Calu3 (cell line): ENCODE measurements at regions not wholly inside any gene's neighbourhood (a gene's known extent, or its start where the extent isn't known, plus 50 kb on each side); places are given as distances from the start of the nearest gene placed in this dataset.

Source experiments
- BruUV-seq: library from RNA; stranded (reverse); fragments of 400-500 nt; replicated peaks from 2 replicates; lab custom pipeline; 2021; lab: Mats Ljungman, UMichigan
- CTCF ChIA-PET: fragments of 300-600 bp; sonication (Branson Sonifier 250); formaldehyde crosslinking; loops from one replicate; lab custom pipeline; 2022; ENCODE audit warnings: antibody characterized with exemption; lab: Charles Lee
- DNase-seq: peaks from one replicate; pipeline ENCODE4 v3.0.0; 2022
- H3K27ac Mint-ChIP-seq: one replicate; pipeline ENCODE4 v1.8.0; 2022; ENCODE audit warnings: mixed read lengths; ENCODE audit not compliant: unreplicated experiment
- H3K27me3 Mint-ChIP-seq: one replicate; pipeline ENCODE4 v1.8.0; 2022; ENCODE audit warnings: mixed read lengths; ENCODE audit not compliant: unreplicated experiment
- H3K36me3 Mint-ChIP-seq: one replicate; pipeline ENCODE4 v1.8.0; 2022; ENCODE audit warnings: mild to moderate bottlenecking, moderate library complexity, mixed read lengths; ENCODE audit not compliant: insufficient read depth, unreplicated experiment
- H3K4me1 Mint-ChIP-seq: one replicate; pipeline ENCODE4 v1.8.0; 2022; ENCODE audit warnings: mild to moderate bottlenecking, low read depth, mixed read lengths; ENCODE audit not compliant: unreplicated experiment
- H3K4me3 Mint-ChIP-seq: one replicate; pipeline ENCODE4 v1.8.0; 2022; ENCODE audit warnings: mild to moderate bottlenecking, low read depth, moderate library complexity, mixed read lengths; ENCODE audit not compliant: unreplicated experiment
- H3K9me3 Mint-ChIP-seq: one replicate; pipeline ENCODE4 v1.8.0; 2022; ENCODE audit warnings: low read depth, mixed read lengths; ENCODE audit not compliant: unreplicated experiment
- intact Hi-C: fragments of 100-400 bp; cut with micrococcal nuclease; formaldehyde crosslinking; loops from one replicate; pipeline ENCODE4 v1.10.0; 2022; ENCODE audit not compliant: unreplicated experiment
- TF ChIP-seq, protein P1 (sequence below): fragments of 200-600 bp; IDR thresholded peaks from one replicate; pipeline ENCODE4 v1.8.0; 2022; ENCODE audit warnings: antibody characterized with exemption; ENCODE audit not compliant: unreplicated experiment

DNA sequence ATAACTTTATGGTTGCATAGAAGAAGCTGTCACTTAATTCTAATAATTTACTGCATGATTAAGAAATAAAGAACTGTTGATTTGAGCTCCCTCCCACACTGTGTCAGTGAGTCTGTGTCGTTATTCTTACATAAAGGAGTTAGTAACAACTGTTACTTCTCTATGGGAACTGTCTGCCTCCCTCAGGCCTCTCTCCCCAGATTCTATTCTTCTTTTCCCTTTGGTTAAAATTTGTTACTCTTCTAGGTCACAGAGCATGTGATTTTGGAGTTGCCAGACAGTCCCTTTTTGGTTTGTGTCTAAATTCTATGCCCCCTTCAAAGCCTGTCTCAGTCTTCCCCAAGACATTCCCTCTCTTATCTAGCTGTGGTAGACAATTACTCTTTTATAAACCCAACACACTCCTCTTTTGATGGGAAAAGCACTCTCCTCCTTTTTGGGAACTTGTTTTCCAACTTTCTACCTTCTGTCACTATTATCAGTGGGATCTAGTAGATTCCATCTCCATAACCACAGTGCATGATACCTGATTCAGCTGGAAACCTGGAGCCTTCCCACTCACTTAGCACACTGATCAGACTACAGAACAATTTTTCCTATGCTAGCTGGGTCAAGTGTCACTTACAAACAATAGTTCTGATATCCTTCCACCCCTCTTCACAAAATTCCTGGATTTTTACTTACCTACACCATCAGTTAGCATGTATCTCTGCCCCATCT lies 422.1 kb upstream of the TGFBR2 start:
- no peaks in the 10 kb centered on the region for H3K9me3 Mint-ChIP-seq
- H3K27me3 Mint-ChIP-seq, result no peaks in the 10 kb centered on the region
- intact Hi-C loops, result loop anchor here (2.0 kb wide), 1 partner anchor 13 kb away; no protein-coding TSS in a partner anchor
- H3K4me1 Mint-ChIP-seq, result peaks cover 26% of the 10 kb centered on the region
- CTCF ChIA-PET, result no interaction called here
- peak overlapping the region; percentile 0 for H3K4me3 Mint-ChIP-seq
- peak overlapping the region; percentile 33 for H3K27ac Mint-ChIP-seq
- no peak for DNase-seq
- no TSS peak for BruUV-seq
- TF ChIP-seq, protein P1, sequence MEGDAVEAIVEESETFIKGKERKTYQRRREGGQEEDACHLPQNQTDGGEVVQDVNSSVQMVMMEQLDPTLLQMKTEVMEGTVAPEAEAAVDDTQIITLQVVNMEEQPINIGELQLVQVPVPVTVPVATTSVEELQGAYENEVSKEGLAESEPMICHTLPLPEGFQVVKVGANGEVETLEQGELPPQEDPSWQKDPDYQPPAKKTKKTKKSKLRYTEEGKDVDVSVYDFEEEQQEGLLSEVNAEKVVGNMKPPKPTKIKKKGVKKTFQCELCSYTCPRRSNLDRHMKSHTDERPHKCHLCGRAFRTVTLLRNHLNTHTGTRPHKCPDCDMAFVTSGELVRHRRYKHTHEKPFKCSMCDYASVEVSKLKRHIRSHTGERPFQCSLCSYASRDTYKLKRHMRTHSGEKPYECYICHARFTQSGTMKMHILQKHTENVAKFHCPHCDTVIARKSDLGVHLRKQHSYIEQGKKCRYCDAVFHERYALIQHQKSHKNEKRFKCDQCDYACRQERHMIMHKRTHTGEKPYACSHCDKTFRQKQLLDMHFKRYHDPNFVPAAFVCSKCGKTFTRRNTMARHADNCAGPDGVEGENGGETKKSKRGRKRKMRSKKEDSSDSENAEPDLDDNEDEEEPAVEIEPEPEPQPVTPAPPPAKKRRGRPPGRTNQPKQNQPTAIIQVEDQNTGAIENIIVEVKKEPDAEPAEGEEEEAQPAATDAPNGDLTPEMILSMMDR, result no peak
- H3K36me3 Mint-ChIP-seq, result no peaks in the 10 kb centered on the region

DNA sequence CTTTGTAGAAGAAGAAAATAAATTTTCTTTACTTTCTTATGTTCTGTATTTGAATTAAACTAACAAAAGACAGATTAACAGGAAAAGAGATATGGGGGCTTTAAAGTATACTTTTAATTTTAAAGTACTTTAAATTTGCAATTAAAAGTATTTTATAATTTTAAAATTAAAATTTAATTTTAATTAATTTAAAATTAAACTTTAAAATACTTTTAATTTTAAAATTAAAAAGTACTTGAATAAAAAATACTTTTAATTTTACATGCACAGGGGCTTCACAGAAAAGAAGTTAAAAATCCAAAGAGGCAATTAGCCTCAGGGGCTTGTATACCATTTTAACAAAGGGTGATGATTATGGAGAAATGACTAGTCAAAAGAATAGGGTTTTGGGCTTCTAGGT lies 420.5 kb upstream of the TGFBR2 start:
- Mint-ChIP-seq H3K27ac (no peak overlapping the region), H3K9me3 (no peaks in the 10 kb centered on the region), H3K4me1 (peaks cover 26% of the 10 kb centered on the region), H3K36me3 (no peaks in the 10 kb centered on the region), H3K4me3 (no peak overlapping the region), H3K27me3 (no peaks in the 10 kb centered on the region)
- CTCF ChIA-PET, result no interaction called here
- no TSS peak for BruUV-seq
- intact Hi-C loops, result loop anchor here (2.0 kb wide), 1 partner anchor 15 kb away; no protein-coding TSS in a partner anchor
- TF ChIP-seq, protein P1, result no peak
- DNase-seq, result no peak

DNA sequence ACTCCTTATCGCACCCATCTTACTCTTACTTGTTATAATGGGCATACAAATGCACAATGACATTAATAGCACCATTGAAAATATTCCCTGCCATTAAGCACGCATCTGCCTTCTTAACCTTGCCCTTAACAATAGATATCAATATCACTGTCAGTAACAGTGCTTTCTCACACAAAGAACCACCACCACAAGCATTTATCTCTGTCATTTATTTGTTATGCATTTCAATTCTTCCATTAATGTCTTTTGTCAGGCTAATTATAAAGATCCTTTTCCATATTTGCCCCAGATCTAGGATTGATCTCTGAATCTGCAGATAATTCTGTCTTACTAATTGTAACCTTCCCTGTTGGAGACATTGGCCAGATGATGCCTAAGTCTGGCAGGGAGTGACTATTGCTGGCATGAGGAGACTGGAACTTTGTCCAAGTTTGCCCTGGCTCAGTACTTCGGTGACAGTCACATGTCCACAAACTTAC lies 419.6 kb upstream of the TGFBR2 start:
- CTCF ChIA-PET, result no interaction called here
- TF ChIP-seq, protein P1, result no peak
- no TSS peak for BruUV-seq
- no peak overlapping the region for H3K27ac Mint-ChIP-seq
- intact Hi-C loops, result no loop called here
- no peak overlapping the region for H3K4me3 Mint-ChIP-seq
- no peaks in the 10 kb centered on the region for H3K36me3 Mint-ChIP-seq
- no peak for DNase-seq
- no peaks in the 10 kb centered on the region for H3K27me3 Mint-ChIP-seq
- H3K9me3 Mint-ChIP-seq, result no peaks in the 10 kb centered on the region
- peaks cover 26% of the 10 kb centered on the region for H3K4me1 Mint-ChIP-seq

DNA sequence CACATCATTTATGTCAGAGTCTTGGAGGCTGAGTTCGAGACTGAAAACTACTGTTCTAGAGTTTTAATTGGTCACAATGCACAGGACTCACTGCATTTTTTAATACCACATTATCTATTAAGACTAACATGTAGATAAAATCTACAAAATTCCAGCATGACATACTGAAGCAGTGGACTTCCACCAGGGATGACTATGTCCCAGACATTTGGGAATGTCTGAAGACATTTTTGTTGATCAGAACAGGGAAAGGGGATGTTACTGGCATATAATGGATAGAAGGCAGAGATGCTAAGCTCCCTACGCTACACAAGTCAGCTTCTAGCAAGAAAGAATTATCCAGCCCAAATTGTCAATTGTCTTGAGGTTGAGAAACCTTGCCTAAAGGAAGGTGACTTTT lies 419.0 kb upstream of the TGFBR2 start:
- DNase-seq, result no peak
- TF ChIP-seq, protein P1, result no peak
- no peaks in the 10 kb centered on the region for H3K9me3 Mint-ChIP-seq
- CTCF ChIA-PET, result interaction anchor here (1.5 kb wide), 1 partner anchor 20 kb away, joined by 5 read pairs; no protein-coding TSS in a partner anchor
- H3K36me3 Mint-ChIP-seq, result no peaks in the 10 kb centered on the region
- H3K27me3 Mint-ChIP-seq, result no peaks in the 10 kb centered on the region
- no TSS peak for BruUV-seq
- H3K27ac Mint-ChIP-seq, result no peak overlapping the region
- intact Hi-C loops, result no loop called here
- no peak overlapping the region for H3K4me3 Mint-ChIP-seq
- peaks cover 26% of the 10 kb centered on the region for H3K4me1 Mint-ChIP-seq
